HepG2 (cell line): ENCODE measurements at regions not wholly inside any gene's neighbourhood (a gene's known extent, or its start where the extent isn't known, plus 50 kb on each side); places are given as distances from the start of the nearest gene placed in this dataset.

Experiments used
- FOSL2 ChIP-seq: sonication (generic); formaldehyde crosslinking; IDR thresholded peaks from 2 replicates; pipeline ENCODE4 v1.4.0; 2020; ENCODE audit warnings: missing genetic modification reagents
- JUN ChIP-seq: sonication (generic); formaldehyde crosslinking; IDR thresholded peaks from 2 replicates; pipeline ENCODE4 v1.4.0; 2020; ENCODE audit warnings: mild to moderate bottlenecking, missing genetic modification reagents
- KLF16 ChIP-seq, 2 experiments: sonication (generic) in 1 of 2; formaldehyde crosslinking in 1 of 2; IDR thresholded peaks; 2 replicates each; pipeline versions ENCODE4 v1.6.1 to v1.8.0; 2016 to 2023; ENCODE audit warnings: missing genetic modification reagents in 2 of 2, missing compliant biosample characterization in 1 of 2
- MAZ ChIP-seq, 2 experiments: sonication (generic) in 1 of 2; formaldehyde crosslinking in 1 of 2; IDR thresholded peaks; 2 replicates each; pipeline versions ENCODE4 v1.5.0 to v1.6.1; 2012 to 2020; ENCODE audit warnings: low read depth in 2 of 2, mild to moderate bottlenecking in 2 of 2, borderline replicate concordance in 1 of 2, improper control_type of control experiment in 1 of 2, low read length in 1 of 2, missing genetic modification reagents in 1 of 2, moderate library complexity in 1 of 2
- PITX1 ChIP-seq: sonication (generic); formaldehyde crosslinking; IDR thresholded peaks from 2 replicates; pipeline ENCODE4 v1.5.1; 2020; ENCODE audit warnings: mild to moderate bottlenecking, missing genetic modification reagents
- PREB ChIP-seq: sonication (generic); formaldehyde crosslinking; IDR thresholded peaks from 2 replicates; pipeline ENCODE4 v1.4.0; 2020; ENCODE audit warnings: missing genetic modification reagents
- RXRA ChIP-seq: sonication (generic); formaldehyde crosslinking; IDR thresholded peaks from 2 replicates; pipeline ENCODE4 v1.5.1; 2020; ENCODE audit warnings: missing genetic modification reagents
- TEAD3 ChIP-seq: optimal IDR thresholded peaks from 2 replicates; pipeline ENCODE3; 2016; ENCODE audit warnings: borderline replicate concordance
- ZBTB4 ChIP-seq: sonication (generic); formaldehyde crosslinking; IDR thresholded peaks from 2 replicates; pipeline ENCODE4 v1.4.0; 2020; ENCODE audit warnings: missing genetic modification reagents, mild to moderate bottlenecking, borderline replicate concordance
- ZC3H13 ChIP-seq: sonication (generic); formaldehyde crosslinking; IDR thresholded peaks from 2 replicates; pipeline ENCODE4 v1.8.1; 2023; ENCODE audit warnings: mild to moderate bottlenecking, missing genetic modification reagents, moderate library complexity
- ZNF256 ChIP-seq: sonication (generic); formaldehyde crosslinking; conservative IDR thresholded peaks from 2 replicates; pipeline ENCODE4 v1.4.0; 2020; ENCODE audit warnings: missing genetic modification reagents
- ZNF605 ChIP-seq: sonication (generic); formaldehyde crosslinking; IDR thresholded peaks from 2 replicates; pipeline ENCODE4 v1.8.0; 2022; ENCODE audit warnings: mild to moderate bottlenecking, missing genetic modification reagents
- ZNF644 ChIP-seq: IDR thresholded peaks from 2 replicates; pipeline ENCODE4 v1.6.1; 2016; ENCODE audit warnings: low read depth
- ZNF704 ChIP-seq: sonication (generic); formaldehyde crosslinking; IDR thresholded peaks from 2 replicates; pipeline ENCODE4 v1.8.1; 2023; ENCODE audit warnings: mild to moderate bottlenecking, inconsistent platforms, moderate library complexity, missing genetic modification reagents, borderline replicate concordance
- ZNF710 ChIP-seq: sonication (generic); formaldehyde crosslinking; IDR thresholded peaks from 2 replicates; pipeline ENCODE4 v1.5.0; 2020; ENCODE audit warnings: mild to moderate bottlenecking, missing genetic modification reagents, borderline replicate concordance
- ZSCAN30 ChIP-seq: sonication (generic); formaldehyde crosslinking; IDR thresholded peaks from 2 replicates; pipeline ENCODE4 v1.5.0; 2020; ENCODE audit warnings: mild to moderate bottlenecking, missing genetic modification reagents
- TF ChIP-seq, protein P1 (sequence below): sonication (generic); formaldehyde crosslinking; IDR thresholded peaks from 2 replicates; pipeline ENCODE4 v1.5.0; 2020; ENCODE audit warnings: mild to moderate bottlenecking, missing genetic modification reagents, moderate library complexity
- TF ChIP-seq, protein P2 (sequence below): sonication (generic); formaldehyde crosslinking; IDR thresholded peaks from 2 replicates; pipeline ENCODE4 v1.5.0; 2020; ENCODE audit warnings: missing genetic modification reagents

GRCh38 chr2:238518172-238518820 is 91.6 kb downstream of the ASB1 start (continued):
- TF ChIP-seq TEAD3 (CRISPR knock-in tag) (peak; percentile 88), KLF16 (CRISPR knock-in tag; IDR thresholded peaks at IDR 0.05) (peak in 1 of 2 experiments; percentile 68; a peak in 1 of 4 replicates), ZC3H13 (no peak), ZBTB4 (CRISPR knock-in tag) (0 out of 2 replicates have a peak, but pooled peaks have one; percentile 2), ZNF710 (CRISPR knock-in tag) (no peak), RXRA (CRISPR knock-in tag) (peak; percentile 42; the same call in 1 of the 2 replicates), ZNF605 (CRISPR knock-in tag) (0 out of 2 replicates have a peak, but pooled peaks have one; percentile 19), ZNF644 (CRISPR knock-in tag) (peak; percentile 46; the same call in 1 of the 2 replicates), ZSCAN30 (CRISPR knock-in tag) (no peak), FOSL2 (CRISPR knock-in tag) (peak; percentile 89), PREB (no peak), PITX1 (CRISPR knock-in tag) (no peak), MAZ (IDR thresholded peaks at IDR 0.05; ENCODE audit: borderline replicate concordance, low read depth, low read length) (no peak), MAZ (CRISPR knock-in tag; IDR thresholded peaks at IDR 0.05; ENCODE audit: low read depth) (no peak), ZNF704 (CRISPR knock-in tag) (no peak), JUN (CRISPR knock-in tag) (peak; percentile 59; the same call in 1 of the 2 replicates), ZNF256 (CRISPR knock-in tag) (no peak)
- TF ChIP-seq, protein P1, sequence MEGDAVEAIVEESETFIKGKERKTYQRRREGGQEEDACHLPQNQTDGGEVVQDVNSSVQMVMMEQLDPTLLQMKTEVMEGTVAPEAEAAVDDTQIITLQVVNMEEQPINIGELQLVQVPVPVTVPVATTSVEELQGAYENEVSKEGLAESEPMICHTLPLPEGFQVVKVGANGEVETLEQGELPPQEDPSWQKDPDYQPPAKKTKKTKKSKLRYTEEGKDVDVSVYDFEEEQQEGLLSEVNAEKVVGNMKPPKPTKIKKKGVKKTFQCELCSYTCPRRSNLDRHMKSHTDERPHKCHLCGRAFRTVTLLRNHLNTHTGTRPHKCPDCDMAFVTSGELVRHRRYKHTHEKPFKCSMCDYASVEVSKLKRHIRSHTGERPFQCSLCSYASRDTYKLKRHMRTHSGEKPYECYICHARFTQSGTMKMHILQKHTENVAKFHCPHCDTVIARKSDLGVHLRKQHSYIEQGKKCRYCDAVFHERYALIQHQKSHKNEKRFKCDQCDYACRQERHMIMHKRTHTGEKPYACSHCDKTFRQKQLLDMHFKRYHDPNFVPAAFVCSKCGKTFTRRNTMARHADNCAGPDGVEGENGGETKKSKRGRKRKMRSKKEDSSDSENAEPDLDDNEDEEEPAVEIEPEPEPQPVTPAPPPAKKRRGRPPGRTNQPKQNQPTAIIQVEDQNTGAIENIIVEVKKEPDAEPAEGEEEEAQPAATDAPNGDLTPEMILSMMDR (CRISPR knock-in tag), result peak; percentile 20
- TF ChIP-seq, protein P2, sequence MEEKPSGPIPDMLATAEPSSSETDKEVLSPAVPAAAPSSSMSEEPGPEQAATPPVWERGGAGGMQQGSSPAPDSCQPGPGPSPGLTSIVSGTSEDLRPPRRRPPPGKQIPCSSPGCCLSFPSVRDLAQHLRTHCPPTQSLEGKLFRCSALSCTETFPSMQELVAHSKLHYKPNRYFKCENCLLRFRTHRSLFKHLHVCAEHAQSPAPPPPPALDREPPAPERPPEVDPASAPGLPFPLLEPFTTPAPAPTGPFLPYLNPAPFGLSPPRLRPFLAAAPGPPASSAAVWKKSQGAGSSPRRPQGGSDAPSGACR (CRISPR knock-in tag), result no peak
